ENCODE measurements at regions not wholly inside any gene's neighbourhood (a gene's known extent, or its start where the extent isn't known, plus 50 kb on each side); places are given as distances from the start of the nearest gene placed in this dataset.
"Not testable (repeated sequence)": the region's sequence is repeated elsewhere in the genome, so short reads cannot be mapped to it uniquely, and the experiment has no call there.

GRCh38 chr2:63734510-63734909, 107.2 kb upstream of the UGP2 start:
- intact Hi-C loops (cut with DNase I): no loop called here

GRCh38 chr2:63735263-63735662, 106.4 kb upstream of the UGP2 start:
- no peak for DNase-seq (ENCODE audit: low spot score)
- intact Hi-C loops (cut with DNase I): no loop called here

More at GRCh38 chr2:63734510-63734909, 107.2 kb upstream of the UGP2 start:
- no peak for DNase-seq (ENCODE audit: low spot score)

GRCh38 chr2:63735931-63736330, 105.8 kb upstream of the UGP2 start:
- intact Hi-C loops (cut with DNase I): no loop called here
- DNase-seq (ENCODE audit: low spot score): no peak

GRCh38 chr2:63736354-63736753, 105.3 kb upstream of the UGP2 start:
- intact Hi-C loops (cut with DNase I): no loop called here
- DNase-seq (ENCODE audit: low spot score): no peak

GRCh38 chr2:63737081-63737751, 104.5 kb upstream of the UGP2 start:
- intact Hi-C loops (cut with DNase I): no loop called here
- no peak for DNase-seq (ENCODE audit: low spot score)

GRCh38 chr2:63738019-63738418, 103.7 kb upstream of the UGP2 start:
- no peak for DNase-seq (ENCODE audit: low spot score)
- intact Hi-C loops (cut with DNase I): no loop called here

- DNase-seq (ENCODE audit: low spot score); intact Hi-C loops (cut with DNase I): not testable (repeated sequence)
Measured at GRCh38 chr2:63739180-63739579, 102.5 kb upstream of the UGP2 start.

- DNase-seq (ENCODE audit: low spot score): no peak
- intact Hi-C loops (cut with DNase I): no loop called here
Measured at GRCh38 chr2:63740020-63740419, 101.7 kb upstream of the UGP2 start.

- no peak for DNase-seq (ENCODE audit: low spot score)
- intact Hi-C loops (cut with DNase I): no loop called here
Measured at GRCh38 chr2:63740943-63741342, 100.8 kb upstream of the UGP2 start.

GRCh38 chr2:63741884-63742579, 99.7 kb upstream of the UGP2 start:
- no peak for DNase-seq (ENCODE audit: low spot score)
- intact Hi-C loops (cut with DNase I): no loop called here

GRCh38 chr2:63742580-63742976, 99.1 kb upstream of the UGP2 start:
- DNase-seq (ENCODE audit: low spot score): no peak
- intact Hi-C loops (cut with DNase I): no loop called here

- no peak for DNase-seq (ENCODE audit: low spot score)
- intact Hi-C loops (cut with DNase I): no loop called here
Measured at GRCh38 chr2:63743170-63743981, 98.3 kb upstream of the UGP2 start.

- intact Hi-C loops (cut with DNase I): no loop called here
- DNase-seq (ENCODE audit: low spot score): no peak
Measured at GRCh38 chr2:63743982-63744966, 97.4 kb upstream of the UGP2 start.

GRCh38 chr2:63746548-63746947, 95.1 kb upstream of the UGP2 start:
- DNase-seq (ENCODE audit: low spot score); intact Hi-C loops (cut with DNase I): not testable (repeated sequence)

- DNase-seq (ENCODE audit: low spot score): no peak
- intact Hi-C loops (cut with DNase I): no loop called here
Measured at GRCh38 chr2:63751901-63752300, 89.8 kb upstream of the UGP2 start.

- no peak for DNase-seq (ENCODE audit: low spot score)
- intact Hi-C loops (cut with DNase I): no loop called here
Measured at GRCh38 chr2:63755216-63755615, 86.5 kb upstream of the UGP2 start.

GRCh38 chr2:63755965-63756364, 85.7 kb upstream of the UGP2 start:
- intact Hi-C loops (cut with DNase I): no loop called here
- no peak for DNase-seq (ENCODE audit: low spot score)

GRCh38 chr2:63763391-63763941, 78.2 kb upstream of the UGP2 start:
- no peak for DNase-seq (ENCODE audit: low spot score)
- intact Hi-C loops (cut with DNase I): no loop called here

GRCh38 chr2:63764630-63765029, 77.1 kb upstream of the UGP2 start:
- no peak for DNase-seq (ENCODE audit: low spot score)
- intact Hi-C loops (cut with DNase I): no loop called here
